NCI-H187 (cell line): ENCODE measurements at regions not wholly inside any gene's neighbourhood (a gene's known extent, or its start where the extent isn't known, plus 50 kb on each side); places are given as distances from the start of the nearest gene placed in this dataset.

ENCODE experiments used
- DNase-seq, 2 experiments: peaks; one replicate each; lab custom pipeline; 2025; lab: John Stamatoyannopoulos, UW

DNA sequence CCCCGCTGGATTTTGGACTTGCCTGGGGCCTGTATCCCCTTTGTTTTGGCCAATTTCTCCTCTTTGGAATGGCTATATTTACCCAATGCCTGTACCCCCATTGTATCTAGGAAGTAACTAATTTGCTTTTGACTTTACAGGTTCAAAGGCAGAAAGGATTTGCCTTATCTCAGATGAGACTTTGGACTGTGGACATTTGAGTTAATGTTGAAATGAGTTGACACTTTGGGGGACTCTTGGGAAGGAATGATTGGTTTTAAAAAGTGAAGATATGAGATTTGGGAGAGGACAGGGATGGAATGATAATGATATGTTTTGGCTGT, 1220.3 kb upstream of the CITED2 start:
- no peak for DNase-seq

DNA sequence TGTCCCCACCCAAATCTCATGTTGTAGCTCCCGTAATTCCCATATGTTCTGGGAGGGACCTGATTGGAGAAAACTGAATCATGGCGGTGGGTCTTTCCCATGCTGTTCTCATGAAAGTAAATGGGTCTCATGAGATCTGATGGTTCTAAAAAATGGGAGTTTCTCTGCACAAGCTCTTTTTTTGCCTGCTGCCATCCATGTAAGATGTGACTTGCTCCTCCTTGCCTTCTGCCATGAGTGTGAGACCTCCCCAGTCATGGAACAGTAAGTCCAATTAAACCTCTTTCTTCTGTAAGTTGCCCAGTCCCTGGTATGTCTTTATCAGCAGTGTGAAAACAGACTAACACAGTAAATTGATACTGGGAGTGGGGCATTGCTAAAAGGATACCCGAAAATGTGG, 1218.4 kb upstream of the CITED2 start:
- DNase-seq, result no peak

DNA sequence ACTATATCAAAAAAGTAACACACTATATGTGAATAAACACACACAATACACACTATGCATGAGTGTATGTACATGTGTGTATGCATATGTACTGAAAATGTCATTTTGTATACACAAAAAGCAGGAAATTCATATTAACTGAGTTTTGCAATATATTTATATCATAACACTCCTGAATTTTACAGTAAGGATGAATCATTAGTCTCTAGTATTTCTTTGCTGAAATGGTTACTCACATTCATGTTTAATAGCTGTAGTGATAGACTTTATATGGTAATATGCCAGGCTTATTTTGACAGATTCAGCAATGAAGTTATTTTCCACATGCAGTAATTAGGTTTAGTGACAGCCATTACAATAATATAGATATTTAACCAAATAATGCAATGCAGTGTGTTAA, 1216.2 kb upstream of the CITED2 start:
- no peak for DNase-seq

DNA sequence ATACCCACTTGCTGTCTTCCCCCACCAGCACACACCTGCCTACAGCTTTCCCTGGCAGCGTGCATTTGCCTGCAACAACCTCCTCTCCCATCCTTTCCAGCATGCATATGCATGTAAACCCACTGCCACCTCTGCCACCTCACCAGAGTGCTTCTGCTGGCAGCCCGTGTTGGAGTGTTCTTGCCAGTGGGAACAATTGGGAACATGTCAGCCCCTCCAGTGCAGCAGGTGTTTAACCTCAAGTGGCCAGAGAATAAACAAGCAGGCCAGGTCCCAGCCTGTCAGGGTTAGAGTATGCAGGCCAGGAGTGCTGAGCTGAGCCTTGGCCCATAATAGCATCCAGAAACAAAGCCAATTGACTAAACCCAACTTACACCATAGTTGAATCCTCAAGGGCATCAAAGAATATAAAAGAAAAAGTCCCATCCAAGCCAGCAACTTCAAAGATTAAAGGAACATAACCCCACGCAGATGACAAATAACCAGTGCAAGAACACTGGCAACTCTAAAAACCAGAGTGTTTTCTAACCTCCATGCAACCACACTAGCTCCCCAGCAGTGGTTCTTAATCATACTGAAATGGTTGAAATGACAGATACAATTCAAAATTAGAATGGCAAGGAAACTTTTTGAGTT, 1212.1 kb upstream of the CITED2 start:
- peak; percentile 20 to 29 for DNase-seq

DNA sequence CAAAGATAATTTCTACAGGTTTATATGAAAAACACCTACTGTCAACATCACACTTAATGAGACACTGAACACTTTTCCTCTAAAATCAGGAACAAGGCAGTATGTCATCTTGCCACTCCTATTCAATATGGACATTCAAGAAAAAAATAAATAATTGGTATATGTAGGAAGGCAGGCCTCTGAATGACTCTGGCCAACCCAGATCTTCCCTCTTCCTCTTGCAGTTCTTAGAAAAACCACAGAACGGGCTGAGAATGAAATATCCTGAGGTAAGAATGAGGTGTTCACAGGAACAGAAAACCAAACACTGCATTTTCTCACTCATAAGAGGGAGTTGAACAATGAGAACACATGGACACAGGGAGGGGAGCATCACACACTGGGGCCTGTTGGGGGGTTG, 1207.2 kb upstream of the CITED2 start:
- DNase-seq, result no peak

DNA sequence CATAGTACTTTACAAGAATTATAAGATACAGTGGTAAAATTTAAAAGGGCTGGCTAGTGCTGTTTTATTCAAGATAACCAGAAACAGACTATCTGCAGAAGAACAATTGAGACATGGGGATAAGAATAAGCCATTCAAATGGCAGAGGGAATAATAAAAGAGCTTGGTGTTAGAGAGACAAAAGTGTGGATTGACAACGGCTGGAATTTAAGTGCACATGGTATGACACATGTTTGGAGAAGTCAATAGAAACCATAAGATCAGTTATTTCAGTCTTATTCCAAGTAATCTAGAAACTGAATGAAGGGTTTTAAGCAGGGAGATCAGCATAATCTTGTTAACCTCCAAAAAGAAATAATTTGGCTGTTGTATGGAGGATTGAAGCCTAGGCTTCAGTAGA, 1205.5 kb upstream of the CITED2 start:
- no peak for DNase-seq

DNA sequence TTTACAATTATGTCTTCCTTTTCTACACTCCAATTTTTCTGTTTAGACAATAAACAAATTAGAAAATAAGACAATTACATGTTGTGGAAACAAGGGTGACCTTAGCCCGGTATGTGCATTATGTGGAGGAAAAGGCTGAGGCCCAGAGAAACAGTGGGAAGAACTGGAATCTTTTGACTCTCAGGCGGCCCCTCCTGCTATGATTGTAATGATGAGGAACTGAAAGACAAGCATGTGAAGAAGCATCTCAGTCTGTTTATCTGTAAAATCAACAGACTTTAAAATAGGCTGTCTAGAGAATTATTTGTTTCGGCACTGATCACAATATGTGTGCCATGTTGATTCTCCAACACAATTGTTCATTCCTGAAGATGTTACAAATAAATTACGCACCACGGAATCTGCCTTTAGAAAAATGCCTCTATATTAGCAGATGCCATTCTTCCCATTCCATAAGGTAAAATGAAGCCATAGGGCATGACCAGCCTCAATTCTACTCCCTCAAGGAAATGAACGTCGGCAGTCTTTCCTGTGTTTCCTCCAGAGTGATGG, 1201.6 kb upstream of the CITED2 start:
- DNase-seq, result no peak

DNA sequence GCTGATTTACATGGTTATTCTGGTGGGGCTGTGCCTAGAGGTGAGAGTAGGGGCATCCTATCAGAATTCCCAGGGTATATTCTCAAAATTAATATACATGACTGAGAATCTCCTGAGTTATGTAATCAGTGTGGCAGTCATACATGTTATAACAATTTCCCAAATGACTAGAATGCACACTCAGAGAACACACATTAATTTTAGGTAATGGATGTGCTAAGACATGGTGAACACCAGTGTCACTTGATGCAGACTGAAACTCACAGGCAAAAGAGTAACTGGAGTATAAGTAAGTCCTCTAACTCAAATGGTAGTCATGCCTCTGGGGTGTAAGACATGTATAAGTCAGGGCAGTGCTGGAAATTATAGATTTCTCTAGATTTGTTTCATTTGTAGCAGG, 1198.4 kb upstream of the CITED2 start:
- DNase-seq, result no peak

DNA sequence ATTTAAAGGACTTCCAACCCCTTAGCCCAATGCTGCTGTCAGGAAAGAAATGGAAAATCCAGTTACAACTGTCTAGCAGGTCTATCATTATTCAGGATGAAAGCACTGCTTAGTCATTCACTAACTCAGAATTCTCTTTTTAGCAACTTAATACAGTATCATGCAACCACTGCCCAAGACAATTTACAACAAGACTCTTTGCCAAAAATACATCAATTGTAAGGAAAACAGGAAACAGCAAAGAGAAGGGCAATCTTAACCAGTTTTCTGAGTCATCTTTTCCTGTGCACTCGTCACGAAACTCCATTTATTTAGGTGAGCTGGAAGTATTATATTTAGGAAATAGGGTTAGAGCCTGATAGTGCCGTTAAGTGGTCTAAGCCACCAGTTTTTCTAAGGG, 1197.7 kb upstream of the CITED2 start:
- DNase-seq, result no peak

DNA sequence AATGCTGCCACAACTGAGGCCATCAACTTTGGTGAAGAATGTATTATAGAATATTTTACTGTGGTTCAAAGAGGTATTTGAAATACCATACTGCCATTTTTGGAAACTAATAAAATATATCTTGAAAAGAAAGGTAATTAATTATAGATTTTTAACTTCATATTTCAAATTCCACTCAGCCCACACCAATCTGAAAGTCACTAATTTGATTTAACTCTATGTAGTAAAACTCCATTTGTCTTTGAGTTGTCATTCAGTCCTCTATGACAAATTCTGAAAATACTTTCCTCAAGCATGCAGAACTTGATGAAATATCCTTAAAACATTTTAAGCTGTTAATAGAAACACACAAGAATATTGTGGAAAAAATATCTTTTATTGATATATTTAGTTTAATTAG, 1196.7 kb upstream of the CITED2 start:
- no peak for DNase-seq

DNA sequence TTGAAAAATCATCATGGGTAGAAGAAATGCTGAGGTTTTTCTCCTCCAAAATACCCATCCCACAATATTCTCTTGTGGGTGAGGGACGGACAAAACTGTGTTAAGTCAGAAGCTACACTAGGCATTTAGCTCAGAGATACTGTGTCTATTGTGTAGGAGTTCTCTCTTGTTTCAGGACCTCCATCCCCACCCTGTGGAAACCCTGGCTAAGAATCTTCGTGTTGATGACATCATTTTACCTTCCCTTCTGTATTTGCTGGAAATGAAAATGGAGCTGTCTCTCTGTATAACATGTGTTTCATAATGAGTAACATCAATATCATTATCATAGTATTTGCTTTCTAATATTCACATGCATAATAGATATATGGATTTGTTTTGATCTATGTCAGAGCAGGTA, 1193.0 kb upstream of the CITED2 start:
- no peak for DNase-seq

DNA sequence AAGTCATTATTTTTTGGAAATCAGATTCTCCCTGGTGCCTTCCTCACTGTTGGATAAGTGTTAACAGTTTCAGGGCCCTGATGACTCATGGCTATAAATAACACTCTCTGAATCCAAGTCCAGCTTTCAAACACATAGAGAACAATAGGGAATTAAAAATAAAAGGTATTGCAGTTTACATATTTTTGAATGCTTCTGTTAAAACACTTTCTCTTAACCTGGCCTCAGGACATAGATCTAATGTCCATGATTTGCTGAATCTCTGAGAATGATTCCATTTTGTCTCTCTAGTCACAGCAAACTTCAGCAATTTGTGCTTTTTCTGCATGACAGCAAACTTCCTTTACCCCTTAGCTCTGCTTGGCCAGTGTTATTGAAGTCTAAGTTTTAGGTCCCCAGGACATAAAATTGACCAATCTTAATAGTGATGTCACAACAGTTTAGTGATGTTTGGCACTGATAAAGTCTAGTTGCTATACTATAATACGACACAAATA, 1192.4 kb upstream of the CITED2 start:
- no peak for DNase-seq

DNA sequence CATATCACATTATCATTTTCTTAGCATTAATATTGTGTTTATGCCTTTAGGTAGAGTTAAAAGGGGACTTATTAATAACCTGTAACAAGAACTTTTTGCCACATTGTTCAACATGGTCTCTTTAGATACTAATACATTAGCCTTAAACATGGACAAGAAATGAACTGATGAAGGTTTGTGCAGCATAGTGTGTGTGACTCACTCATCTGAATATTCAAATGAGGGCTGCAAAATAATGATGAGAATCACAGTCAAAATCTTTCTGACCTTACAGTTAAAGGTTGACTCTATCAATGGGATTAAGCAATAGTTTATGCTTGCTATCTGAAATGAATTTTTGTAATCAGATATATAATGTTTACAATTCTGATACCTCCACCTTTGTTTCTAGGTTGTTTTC, 1189.3 kb upstream of the CITED2 start:
- no peak for DNase-seq

DNA sequence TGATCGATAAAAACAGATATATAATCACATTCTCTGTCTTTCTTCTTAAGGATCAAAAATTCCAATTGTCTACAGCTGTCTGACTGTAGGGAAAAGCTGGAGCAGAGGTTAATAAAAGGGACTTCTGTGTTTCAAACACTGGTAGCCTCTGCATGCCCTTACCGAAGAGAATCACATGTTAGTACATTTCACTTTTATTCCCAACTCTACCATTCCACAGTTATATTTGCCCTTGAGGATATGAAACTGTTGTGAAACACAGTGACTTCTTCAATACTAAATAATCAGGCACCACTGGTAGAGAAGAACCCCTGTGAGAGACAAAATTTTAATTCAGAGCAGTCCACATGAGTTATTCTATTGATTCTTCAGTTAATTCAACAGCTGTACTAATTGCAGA, 1187.3 kb upstream of the CITED2 start:
- DNase-seq, result no peak

DNA sequence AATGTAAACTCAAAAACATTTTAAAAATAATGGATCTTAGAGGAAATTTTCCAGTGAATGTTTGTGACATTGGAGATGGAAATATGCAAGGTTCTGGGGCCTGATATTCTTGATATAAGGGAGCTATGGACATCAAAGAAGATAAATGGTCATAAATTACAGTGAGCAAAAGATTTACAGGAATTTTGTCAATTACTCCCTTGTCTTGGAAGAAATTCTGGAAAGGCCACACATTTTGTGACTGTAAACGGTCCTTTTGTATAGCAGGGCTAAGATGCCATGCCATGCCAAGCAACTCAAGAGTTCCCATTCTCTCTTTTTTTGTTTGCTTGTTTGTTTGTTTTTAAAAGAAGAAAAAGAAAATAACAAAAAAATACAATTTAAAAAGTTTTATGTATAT, 1186.2 kb upstream of the CITED2 start:
- DNase-seq, result no peak

DNA sequence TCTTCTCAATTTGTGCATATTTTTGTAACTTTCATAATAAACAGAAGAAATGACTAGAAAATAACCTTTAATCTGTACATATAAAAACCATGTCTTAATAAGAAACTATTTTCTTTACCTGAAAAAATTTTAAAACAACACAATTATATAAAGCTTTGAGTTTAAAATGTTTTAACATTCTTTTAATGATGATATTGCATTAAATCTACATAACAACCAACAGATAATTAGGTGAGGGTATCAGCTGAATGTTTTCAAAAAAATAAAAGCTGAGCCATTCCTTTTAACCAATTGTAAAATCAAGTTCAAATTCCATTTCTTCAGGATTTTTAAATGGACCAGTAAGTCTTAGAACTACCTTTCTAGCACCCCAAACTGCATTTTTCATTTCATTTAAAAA, 1185.0 kb upstream of the CITED2 start:
- no peak for DNase-seq

DNA sequence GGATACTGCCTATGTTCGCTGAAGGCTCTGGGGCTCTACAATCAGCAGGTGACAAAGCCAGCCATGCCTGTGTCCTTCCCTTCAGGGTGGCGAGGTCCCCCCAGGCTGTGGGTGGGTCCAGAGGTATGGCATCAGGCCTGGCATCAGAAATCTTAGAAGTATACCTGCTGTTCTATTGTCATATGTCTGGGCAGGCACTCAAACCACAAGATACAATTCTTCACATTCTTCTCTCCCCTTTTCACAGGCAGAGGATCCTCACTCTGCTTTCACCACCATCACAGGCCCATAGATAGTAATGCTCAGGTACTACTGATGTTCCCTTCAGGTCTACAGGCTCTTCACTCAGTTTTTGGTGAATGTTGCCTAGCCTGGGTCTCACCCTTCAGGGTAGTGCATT, 1180.0 kb upstream of the CITED2 start:
- no peak for DNase-seq

DNA sequence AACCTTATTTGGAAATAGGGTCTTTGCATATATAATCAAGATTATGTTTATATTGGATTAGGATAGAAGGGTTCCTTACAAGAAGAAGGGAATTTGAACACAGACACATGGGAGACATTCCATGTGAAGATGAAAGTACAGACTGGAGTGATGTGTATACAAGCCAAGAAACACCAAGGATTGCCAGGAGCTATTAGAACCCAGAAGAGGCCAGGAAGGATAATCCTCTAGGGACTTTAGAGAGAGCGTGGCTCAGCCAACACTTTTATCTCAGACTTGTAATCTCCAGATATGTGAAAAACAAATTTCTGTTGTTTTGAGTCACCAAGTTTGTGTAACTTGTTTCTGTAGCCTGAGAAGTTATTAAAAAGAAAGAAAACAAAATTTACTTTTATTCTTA, 1173.9 kb upstream of the CITED2 start:
- DNase-seq, result no peak

DNA sequence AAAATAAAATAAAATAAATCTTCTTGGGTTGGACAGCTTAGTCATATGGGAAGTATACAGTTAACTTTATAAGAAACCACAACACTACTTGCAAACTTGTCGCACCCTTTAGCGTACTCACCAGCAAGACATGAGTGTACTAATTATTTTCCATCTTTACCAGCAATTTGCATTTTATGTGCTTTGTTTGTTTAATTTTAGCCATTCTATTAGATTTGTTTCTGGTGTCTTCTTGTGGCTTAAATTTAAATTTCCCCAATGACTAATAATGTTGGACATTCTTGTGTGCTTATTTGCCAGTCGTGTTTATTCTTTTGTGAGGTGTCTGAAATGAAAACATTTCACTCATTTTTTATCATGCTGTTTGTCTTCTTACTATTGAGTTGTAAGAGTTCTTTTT, 1172.2 kb upstream of the CITED2 start:
- DNase-seq, result no peak

DNA sequence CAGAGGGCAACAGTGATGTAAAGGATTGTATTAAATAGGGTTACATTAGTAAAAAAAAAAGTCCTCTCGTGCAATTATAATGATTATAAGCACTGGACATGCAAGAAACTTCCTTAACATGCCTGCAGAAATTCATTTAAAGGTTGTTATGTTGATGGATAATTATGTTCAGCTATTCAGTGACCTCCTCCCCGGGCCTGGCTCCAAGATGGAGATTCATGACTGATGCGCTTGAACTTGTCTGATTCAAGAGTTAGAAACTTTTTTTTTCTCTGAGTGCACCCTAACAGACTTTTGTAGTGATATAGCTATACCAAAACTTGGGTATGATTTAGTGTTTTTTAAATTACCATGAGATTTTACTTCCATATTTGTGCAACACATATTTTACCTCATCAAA, 1170.0 kb upstream of the CITED2 start:
- DNase-seq, result no peak

DNA sequence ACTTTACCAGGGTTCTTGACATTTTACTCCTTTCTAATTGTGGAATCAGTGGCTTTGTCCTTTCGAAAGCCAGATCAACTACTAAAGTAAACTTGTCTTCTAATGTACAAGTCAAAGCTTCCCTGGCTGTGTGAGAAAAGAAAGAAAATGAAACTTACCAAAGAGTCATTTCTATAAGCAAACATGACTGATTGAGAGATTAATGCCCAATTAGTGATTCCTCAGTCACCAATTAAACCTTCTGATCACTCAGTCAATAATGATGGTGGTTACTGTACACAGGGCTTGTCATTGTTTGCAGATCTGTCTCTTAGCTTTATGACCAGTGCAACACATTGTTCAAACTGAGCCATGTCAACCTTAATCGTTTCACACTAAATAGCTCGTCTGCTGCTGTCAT, 1168.4 kb upstream of the CITED2 start:
- DNase-seq, result no peak

DNA sequence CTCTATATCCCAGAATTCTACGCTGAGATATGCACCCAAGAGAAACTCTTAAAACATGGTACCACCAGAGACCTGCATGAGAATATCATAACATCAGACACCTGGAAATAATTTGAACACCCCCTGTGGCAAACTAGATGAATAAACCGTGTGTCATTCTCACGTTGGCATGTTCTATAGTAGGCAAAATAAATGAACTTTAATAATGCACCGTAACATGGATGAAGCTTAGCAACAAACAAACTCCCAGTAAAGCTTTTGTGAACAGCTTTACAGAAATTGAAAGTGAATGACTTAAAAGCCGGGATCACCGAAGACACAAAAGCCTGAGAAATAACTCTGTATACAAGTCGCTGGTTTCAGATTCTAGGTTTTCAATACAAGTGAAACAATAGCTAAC, 1166.8 kb upstream of the CITED2 start:
- DNase-seq, result no peak

DNA sequence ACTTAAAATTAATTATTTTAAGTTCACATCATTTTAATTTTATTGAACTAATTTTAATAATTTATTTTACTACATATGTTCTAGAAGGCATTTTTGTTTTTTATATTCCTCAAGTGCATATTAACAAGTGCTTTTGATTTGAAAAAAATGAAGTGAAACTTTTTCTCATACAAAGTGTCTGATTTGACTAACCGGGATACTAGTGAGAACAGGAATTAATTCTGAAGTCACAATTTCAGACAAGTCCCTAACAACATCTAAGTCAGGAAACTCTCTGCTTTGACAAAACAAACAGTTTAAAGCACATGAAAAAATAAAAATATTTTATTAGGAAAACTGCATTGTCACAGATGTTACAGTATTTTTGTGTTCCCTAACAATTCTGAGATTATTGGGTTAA, 1166.3 kb upstream of the CITED2 start:
- no peak for DNase-seq

DNA sequence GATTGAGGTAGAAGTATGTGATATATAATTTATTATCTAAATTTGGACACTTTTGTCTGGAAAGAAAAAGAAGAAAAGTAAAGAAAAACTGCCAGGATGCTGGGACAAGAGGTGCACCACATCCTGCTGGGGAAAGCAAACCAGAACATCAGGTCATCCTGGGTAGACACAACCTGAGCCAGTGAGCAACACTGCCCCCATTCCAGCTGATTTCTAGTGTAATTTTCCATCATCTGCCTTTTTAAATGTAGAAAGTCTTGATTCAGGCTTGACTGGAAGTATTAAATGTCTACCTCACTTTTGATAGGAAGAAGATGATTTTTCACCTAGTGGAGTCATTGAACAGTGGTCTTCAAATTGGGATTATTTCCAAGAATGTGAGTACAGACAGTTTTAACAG, 1164.5 kb upstream of the CITED2 start:
- DNase-seq, result no peak
